HG03457 (cell line): ENCODE measurements at regions not wholly inside any gene's neighbourhood (a gene's known extent, or its start where the extent isn't known, plus 50 kb on each side); places are given as distances from the start of the nearest gene placed in this dataset.
"Not testable (repeated sequence)": the region's sequence is repeated elsewhere in the genome, so short reads cannot be mapped to it uniquely, and the experiment has no call there.

ENCODE experiments used
- ATAC-seq: cut with Tn5 transposase; IDR thresholded peaks from one replicate; pipeline ENCODE4 v1.9.1; 2021; ENCODE audit warnings: moderate number of reproducible peaks; ENCODE audit not compliant: unreplicated experiment

GRCh38 chr15:39260391-39260790 is 320.5 kb upstream of the THBS1 start:
- ATAC-seq = no peak

DNA sequence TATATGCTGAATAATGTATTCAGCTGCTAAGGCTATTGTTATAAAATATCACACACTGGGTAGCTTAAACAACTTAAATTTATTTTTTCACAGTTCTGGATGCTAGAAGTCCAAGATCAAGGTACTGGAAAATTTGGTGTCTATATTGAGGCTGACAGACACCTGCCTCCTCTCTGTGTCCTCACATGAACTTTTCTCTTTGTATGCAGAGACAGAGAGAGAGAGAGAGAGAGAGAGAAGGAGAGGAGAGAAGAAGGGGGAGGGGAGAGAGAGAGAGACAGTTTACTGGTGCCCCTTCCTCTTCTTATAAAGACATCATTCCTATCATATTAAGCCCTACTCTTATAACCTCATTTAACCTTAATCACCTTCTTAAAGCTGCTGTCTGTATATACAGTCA is 320.1 kb upstream of the THBS1 start:
- no peak for ATAC-seq

DNA sequence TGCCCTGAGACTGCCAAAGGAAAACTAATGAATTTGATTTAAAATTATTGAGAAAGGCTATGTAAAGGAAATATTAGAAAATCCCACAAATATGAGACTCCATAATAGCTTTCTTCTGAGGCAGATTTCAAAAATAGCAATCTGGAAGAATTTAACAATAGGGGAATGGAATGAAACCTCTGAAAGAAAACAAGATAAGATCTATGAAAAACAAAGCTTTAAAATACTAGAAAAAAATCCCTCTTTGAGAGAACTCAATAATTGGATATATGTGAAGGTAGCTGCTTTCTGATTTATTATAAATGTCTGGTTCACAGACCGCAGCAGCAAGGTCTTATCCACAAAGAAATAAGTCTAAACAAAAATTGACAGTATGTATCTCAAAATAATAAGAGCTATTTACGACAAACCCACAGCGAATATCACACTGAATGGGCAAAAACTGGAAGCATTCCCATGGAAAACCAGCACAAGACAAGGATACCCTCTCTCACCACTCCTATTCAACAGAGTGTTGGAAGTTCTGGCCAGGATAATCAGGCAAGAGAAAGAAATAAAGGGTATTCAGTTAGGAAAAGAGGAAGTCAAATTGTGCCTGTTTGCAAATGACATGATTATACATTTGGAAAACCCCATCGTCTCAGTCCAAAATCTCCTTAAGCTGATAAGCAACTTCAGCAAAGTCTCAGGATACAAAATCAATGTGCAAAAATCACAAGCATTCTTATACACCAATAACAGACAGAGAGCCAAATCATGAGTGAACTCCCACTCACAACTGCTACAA is 319.3 kb upstream of the THBS1 start:
- not testable (repeated sequence) for ATAC-seq

GRCh38 chr15:39262995-39263772 is 317.7 kb upstream of the THBS1 start:
- ATAC-seq = not testable (repeated sequence)

GRCh38 chr15:39265261-39265660 is 315.6 kb upstream of the THBS1 start:
- ATAC-seq = no peak

DNA sequence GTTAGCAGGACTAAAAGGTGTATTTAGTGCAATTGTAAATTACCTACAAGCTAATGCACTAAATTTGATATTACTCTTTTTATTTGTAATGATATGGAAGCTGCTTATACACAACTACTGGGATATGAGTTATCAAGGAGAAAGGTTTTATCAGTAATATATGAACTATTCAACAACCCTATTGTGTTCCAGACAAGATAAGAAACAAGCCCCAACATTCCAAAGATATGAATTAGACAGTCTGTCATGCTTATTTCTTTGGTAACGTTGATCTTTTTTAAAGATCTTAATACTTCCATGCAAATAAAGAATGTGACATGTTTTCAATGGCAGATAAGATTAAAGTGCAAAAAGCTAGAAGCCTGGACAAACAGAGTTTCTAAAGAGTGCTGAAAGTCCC is 314.0 kb upstream of the THBS1 start:
- no peak for ATAC-seq

GRCh38 chr15:39267685-39268084 is 313.2 kb upstream of the THBS1 start:
- ATAC-seq = no peak

DNA sequence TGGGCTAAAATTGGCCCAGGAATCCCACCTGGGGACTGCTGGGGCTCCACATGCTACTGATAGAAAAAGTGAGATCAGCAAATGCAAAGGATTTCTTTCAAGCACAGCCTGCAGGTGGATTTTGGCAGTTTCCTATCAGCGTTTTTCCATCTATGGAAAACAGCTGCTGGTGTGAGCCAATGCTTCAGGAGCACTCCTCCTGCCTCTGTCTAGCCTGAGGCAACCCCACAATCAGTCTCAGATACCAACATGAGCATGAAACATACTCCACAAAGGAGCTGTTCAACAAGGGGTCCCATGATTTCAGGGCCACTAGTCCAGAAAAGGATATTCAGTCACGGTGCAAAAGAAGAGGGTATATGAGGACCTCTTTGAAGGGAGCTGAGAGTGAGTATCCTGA is 311.5 kb upstream of the THBS1 start:
- no peak for ATAC-seq

DNA sequence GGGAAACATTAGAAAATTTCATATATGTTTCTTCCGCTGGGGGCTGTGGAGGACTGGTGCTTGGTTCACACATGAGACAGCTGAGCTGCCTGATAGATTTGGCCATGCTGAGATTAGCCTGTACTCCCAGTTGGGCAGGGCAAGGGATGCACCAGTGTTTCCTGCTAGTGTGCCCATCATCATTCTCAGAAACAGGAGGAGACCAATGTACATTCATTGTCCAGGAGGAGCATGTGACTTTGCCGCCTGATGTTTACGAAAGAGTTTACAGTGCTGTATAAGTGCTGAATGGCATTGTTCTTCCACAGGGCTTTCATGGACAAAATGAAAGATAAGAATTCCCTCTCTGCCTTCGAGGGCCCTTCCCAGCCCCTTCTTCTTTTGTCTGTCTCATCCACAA is 311.1 kb upstream of the THBS1 start:
- ATAC-seq = no peak

- ATAC-seq = no peak
Measured at GRCh38 chr15:39270221-39270855, 310.5 kb upstream of the THBS1 start.

DNA sequence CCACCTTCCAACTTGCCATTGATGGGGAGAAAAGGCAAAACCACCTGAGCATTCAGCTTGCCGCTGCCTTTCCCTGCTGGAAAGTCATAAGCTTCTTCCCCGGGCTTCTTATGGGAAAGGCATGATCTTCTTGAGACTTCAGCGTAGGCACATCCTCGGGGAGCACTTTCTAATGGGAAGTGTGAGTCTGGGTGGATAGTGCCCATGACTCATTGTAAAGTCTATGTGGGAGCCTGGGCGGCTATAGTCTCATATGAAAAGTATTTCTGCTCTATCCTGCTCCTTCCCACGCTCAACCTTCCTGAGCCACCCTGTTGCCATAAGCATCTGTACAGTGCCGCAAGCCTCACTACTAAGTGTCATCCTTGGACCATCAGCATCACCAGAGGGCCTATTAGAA is 309.9 kb upstream of the THBS1 start:
- ATAC-seq = no peak

GRCh38 chr15:39272901-39273300 is 308.0 kb upstream of the THBS1 start:
- ATAC-seq = no peak

GRCh38 chr15:39273717-39274411 is 307.0 kb upstream of the THBS1 start:
- ATAC-seq = no peak

- ATAC-seq = no peak
Measured at GRCh38 chr15:39275066-39275465, 305.8 kb upstream of the THBS1 start.

GRCh38 chr15:39279311-39279710 is 301.6 kb upstream of the THBS1 start:
- ATAC-seq = no peak

DNA sequence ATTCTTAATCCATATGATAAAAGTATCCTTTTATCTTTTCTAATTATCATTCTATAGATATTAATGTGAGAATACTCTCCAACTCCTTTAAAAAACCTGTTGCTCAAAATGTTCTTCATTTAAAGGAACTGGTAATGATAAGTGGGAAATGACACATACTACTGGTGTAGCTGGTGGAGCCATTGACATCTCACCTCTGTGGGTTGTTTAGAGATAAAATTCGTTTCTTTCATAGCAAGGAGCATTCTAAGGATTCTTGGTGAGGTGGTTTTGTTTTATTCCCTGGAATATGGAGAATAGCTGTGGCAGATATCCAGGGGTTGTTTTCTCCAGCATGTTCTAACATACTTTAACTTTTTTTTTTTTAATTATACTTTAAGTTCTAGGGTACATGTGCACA is 299.8 kb upstream of the THBS1 start:
- ATAC-seq = no peak

DNA sequence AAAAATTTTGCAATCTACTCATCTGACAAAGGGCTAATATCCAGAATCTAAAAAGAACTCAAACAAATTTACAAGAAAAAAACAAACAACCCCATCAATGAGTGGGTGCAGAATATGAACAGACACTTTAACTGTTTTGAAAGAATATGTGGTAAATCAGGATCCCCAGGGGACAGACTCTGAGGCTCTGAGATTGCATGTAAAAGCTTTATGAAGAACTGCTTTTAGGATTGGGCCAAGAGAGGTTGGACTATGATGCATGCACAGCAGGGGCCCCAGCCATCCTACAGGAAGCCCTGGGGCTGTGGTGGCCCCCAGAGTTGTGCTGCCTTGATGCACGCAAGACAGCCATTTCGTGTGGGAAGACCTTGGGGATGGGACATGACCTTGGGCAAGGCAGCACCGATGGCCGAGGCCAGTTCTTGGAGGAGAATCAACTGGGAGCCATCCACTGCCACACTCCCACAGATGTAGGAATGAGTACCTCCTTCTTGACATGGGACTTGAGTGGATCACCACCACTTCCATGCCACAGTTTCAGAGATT is 298.1 kb upstream of the THBS1 start:
- ATAC-seq = no peak

- ATAC-seq = no peak
Measured at GRCh38 chr15:39283531-39283930, 297.3 kb upstream of the THBS1 start.

DNA sequence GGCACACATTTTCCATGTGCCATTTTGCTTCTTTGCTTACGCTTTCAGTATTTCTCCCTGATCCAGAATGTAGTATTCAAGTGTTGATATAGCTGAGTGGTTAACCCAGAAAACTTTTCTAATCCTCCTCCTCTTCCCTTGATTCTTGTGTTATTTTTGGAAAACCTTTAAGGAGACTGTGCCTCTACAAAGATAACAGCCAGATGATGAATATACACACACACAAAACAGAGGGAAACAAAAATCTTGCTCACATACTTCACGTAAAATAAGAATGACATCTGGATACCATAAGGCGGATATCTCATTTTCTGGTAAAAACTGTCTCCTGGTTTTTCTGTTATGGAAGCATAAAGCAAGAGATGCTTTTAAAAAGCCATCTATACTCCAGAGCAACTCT is 295.8 kb upstream of the THBS1 start:
- no peak for ATAC-seq

- no peak for ATAC-seq
Measured at GRCh38 chr15:39285663-39286062, 295.2 kb upstream of the THBS1 start.

GRCh38 chr15:39286706-39287105 is 294.2 kb upstream of the THBS1 start:
- ATAC-seq = no peak
